GM19455 (cell line): ENCODE measurements at regions not wholly inside any gene's neighbourhood (a gene's known extent, or its start where the extent isn't known, plus 50 kb on each side); places are given as distances from the start of the nearest gene placed in this dataset.
"Not testable (repeated sequence)": the region's sequence is repeated elsewhere in the genome, so short reads cannot be mapped to it uniquely, and the experiment has no call there.

Experiments used
- ATAC-seq: cut with Tn5 transposase; IDR thresholded peaks from one replicate; pipeline ENCODE4 v1.9.1; 2021; ENCODE audit not compliant: unreplicated experiment

DNA sequence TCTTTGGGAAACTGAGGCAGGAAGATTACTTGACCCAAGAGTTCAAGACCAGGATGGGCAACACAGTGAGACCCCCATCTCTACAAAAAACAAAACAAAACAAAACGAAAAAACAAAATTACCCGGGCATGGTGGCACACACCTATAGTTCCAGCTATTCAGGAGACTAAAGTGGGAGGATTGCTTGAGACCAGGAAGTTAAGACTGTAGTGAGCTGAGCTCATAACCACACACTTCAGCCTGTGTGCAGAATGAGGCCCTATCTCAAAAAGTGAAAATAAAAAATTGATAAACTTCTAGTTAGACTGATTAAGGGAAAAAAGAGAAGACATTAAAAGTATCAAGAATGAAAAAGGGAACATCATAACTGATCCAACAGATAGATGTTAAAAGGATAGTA is 154.0 kb downstream of the RHOU start:
- ATAC-seq, result no peak

DNA sequence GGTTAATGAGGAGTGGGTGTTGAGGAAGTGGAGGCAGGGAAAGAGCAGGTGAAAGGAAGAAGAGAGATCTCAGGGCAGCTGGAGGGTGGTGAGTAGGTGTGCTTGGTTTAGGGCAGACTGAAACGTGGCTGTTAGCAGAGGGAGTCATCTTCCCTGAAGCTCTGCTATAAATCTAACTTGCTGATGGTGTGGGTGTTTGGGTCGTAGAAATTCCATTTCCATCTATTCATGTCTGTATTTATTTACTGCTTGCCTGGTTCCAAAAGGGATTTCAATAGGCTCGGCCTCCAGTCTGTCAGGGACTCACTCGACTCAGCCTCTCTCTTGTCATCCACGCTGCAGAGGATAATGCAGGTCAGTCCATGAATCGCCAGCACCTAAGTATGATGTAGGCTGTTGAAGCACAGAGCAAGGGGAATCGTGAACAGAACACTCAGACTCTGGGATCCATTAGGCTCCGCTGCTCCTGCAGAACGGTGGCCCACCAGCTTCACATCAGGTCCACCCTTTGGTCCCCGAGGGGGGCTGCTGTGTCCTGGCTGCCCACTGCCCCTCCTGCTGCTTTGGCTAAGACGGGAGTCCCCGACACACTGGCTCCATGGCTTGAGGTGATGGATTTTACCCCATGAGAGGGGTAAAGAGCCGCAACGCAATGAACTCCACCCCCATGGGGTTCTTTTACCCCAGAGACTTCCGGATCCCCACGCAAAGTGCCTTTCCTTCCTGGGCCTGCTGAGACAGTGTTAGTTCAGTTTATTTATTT is 156.2 kb downstream of the RHOU start:
- no peak for ATAC-seq

DNA sequence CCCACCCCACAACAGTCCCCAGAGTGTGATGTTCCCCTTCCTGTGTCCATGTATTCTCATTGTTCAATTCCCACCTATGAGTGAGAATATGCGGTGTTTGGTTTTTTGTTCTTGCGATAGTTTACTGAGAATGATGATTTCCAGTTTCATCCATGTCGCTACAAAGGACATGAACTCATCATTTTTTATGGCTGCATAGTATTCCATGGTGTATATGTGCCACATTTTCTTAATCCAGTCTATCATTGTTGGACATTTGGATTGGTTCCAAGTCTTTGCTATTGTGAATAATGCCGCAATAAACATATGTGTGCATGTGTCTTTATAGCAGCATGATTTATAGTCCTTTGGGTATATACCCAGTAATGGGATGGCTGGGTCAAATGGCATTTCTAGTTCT is 156.9 kb downstream of the RHOU start:
- not testable (repeated sequence) for ATAC-seq

DNA sequence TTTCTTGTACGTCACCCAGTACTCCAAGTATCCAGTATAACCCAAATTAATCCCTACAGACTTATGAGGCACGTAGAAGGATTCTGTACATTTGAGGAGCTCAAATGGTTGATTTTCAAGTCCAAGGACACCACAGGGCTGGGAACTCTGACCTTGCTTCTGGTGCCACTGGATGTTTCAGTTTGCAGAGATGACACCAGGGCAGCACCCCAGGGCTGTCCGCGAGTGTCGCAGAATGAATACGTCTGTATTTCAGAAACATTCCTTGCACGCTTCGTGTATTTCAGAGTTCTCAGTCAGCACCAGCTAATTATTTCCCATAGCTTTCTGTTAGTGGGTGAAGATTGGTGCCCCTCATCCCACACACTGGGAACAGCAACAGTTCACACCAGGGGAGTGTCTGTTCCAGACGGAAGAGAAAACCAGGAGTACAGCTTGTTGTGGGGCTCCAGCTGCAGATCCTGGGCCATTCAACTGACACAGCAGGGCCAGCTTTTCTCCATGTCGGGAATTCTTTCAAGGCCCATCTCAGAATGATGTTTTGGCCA is 159.2 kb downstream of the RHOU start:
- no peak for ATAC-seq

DNA sequence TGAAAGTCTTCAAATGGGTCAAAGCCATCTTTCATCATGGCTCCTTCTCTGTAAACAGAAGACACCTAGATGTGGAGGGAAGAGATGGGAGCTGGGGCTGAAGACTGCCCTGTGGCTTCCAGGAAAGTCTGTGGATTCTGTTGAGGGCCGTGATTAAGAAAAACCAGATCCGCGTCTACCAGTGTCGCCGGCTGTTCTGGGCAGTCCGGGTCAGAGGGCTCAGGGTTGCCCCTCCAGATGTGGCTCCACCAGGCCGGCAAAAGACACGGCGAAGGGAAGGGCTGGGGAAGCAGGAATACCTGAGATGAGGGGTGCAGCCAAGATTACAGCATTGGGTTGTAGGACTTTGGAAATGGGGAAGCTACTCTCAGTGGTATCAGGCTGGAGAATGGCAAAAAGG is 162.6 kb downstream of the RHOU start:
- ATAC-seq, result no peak

DNA sequence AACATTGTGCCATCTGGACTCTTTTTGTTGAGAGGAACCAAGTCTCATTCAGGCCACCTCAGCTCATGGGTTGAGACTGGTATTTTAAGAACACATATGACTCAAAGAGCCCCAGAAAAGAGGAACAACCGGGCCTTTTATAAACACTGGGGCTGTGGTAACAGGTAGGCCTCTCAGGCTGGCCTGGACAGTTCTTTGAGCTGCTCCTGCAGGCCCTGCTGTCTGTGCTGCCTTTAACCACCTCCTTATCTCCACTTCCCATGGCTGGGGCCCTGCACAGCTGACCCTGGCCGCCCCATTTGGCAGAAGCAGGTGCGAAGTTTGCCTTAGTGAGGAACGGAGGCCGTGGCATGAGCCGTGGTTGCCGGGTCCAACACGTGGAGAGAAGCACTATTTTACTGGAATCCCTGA is 163.3 kb downstream of the RHOU start:
- ATAC-seq, result peak; percentile 69

DNA sequence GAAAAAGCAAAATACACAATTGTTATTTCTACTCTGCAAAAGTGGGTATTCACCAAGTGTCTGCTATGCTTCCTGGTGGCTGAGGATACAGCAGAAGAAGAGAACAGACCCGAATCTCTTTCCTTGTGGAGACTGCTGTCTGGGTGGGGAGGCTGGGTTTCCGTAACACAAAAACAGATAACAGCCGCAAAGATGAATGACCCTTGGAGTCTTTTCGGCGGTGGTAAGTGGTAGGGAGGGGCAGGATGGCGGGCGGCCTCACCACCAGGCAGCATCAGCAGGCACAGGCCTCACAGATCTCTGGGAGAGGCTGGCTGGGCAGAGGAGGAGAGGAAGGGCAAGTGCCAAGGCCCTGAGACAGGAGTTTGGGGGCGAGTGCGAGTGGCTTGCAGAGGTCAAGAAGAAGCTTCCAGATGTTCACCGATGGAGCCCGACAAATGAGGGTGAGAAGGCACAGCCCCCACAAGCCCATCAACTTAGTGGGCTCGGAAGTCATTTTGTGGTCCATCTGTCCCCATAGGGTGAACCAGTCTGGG is 164.2 kb downstream of the RHOU start:
- ATAC-seq, result no peak

DNA sequence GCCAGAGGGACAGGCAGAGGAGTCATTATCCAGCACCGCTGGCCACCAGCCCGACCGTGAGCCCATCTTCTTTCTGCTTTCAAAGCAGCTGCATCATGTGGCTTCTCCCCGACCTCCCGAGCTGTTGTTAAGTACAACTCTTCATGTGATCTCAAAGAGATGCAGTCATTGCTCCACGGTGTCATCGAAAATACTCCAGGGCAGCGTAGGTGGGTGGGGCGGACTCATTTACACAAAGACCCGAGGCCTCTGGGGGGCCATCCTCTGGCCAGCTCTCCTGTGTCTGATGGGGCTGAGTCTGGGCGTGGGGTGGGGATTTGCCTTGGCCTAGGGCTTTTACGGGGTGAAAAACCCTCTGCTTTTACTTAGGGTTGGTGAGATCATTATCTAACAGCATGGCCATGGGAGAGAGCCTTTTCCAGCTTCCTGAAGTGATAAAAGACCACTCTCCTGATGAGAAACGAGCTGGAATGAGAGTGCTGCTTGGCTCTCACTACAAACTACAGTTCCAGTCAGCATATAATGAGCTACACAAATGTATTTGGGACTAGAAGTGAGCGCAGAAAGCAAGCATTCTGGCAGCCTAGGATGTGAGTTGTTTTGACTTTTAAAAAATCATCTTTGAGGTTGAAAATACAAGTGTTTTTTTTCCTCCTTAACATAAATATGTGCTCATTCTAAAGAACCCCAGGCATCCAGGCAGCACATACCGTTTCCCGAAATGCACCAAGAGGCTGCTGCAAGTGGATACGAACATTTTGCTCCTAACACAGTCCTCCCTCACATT is 165.0 kb downstream of the RHOU start:
- ATAC-seq, result no peak

DNA sequence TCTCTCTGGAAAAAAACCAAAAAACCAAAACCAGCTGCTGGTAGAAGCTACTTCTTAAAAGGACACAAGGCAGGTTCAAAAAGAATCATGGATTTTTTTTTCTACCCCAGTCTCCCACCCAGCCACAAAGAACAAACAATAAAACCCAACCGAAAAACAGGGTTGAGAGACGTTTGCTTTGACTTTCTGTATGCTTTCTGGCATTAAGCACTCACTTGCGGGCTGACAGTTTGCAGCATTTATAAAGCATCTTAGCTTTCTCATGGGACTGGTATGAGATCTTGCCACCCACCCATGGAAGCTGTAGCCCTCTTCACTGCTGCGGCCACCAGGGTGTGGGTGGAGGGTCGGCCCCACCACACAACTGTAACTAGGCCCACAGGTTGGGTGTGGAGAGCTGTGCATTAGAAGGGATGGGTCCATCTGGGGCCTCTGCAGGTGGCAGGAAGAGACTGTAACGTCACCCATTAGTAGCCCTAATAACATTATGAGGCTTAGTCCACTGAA is 165.7 kb downstream of the RHOU start:
- ATAC-seq, result no peak

DNA sequence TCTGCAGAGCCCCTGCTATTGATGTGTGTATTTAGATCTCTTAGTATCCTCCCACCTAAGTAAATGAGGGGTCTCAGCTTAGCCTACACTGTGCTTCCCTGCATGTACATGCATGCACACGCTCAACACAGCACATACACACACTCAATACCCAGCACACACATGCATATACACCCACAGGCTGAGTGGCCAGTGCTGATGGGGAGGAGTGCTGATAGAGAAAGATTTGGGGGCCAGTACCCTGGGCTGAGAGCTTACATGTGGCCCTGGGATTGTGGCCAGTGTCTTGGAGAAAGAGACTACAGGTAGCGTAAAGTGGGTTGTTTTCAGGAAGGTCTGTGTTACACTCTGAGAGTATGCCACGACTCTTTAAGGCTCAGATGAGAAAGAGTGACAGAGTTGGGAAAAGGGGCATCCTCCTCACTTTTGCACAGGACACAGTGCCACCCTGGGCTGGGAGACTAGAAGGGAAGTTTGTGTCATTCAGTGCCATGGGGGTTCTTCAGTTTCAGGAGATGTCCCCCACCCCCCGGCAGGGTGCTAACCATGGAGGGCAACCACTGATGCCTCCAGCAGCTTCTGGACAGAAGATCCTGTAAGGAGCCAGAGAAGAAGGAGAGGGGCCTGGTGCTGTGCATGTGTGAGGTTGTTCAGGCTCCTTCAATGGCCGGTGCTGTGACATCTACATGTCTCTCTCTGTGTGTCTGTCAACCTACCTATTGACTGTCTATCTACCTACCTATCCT is 166.8 kb downstream of the RHOU start:
- ATAC-seq, result no peak

DNA sequence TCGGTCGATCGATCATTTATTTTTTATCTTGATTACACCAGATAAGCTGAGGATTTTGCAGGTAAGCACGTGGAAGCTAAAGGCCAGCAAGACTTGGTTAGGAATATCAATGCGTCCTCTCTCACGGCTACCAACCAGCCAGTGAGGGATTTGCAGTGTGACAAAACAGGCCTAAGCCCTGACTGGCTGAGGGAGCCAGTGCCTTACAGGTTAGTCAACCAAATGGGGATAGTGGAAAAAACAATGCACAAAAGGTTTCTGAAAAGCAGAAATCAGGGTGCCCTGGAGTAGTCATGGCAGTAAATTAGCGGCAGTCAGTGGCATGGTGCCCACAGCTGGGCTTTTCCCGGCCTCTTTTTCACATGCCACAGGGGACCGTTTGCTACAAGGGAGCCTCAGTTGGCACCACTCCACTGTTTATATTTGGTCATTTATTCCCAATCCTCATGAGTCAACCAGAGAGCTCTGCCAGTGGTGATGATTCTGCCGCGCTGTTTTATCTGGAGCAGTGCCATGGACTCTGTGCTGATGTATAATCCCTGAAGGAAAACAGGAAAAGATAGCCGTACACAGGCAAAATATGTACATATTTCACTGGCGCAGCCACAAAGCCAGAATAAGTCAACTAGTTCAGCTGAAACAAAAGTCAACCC is 167.6 kb downstream of the RHOU start:
- no peak for ATAC-seq

DNA sequence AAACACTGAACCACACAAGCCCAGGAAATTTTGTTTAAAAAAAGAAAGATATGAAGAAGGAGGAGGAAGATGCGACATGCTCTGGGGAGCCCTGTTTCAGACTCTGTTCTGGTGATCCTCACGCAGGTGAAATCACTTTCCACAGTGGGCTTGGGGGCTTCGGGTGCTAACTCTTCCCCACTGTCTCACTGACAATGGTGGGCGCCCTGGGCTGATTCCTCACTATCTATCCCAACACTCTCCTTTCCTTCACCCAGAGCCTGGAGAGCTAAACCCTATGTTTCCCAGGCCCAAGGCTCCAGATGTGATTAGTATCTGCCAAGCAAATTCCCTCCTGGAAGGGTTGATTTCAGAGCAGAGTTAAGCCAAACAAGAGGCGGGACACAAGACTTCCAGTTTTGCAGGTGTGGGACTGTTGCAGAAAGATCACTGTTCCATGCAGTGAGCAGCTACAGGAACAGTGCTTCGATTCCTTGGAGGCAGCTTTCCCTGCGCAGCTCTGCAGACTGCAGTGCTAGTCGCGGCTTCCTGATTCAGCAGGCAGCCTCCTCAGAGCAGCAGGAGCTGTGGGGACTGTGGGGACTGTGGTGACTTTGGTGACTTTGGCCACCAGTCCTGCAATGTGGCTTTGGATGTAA is 168.3 kb downstream of the RHOU start:
- no peak for ATAC-seq

DNA sequence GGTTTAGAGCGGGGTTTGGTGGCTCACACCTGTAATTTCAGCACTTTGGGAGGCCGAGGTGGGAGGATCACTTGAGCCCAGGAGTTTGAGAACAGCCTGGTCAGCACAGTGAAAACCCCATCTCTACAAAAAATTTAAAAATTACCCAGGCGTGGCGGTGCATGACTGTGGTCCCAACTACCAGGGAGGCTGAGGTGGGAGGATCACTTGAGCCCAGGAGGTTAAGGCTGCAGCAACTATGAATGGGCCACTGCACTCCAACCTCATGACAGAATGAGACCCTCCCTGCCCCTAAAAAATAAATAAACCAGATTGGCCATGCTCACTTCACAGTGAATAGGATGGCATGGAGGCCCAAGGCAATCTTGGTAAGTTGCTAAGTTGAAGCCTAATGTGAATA is 168.9 kb downstream of the RHOU start:
- ATAC-seq, result no peak

DNA sequence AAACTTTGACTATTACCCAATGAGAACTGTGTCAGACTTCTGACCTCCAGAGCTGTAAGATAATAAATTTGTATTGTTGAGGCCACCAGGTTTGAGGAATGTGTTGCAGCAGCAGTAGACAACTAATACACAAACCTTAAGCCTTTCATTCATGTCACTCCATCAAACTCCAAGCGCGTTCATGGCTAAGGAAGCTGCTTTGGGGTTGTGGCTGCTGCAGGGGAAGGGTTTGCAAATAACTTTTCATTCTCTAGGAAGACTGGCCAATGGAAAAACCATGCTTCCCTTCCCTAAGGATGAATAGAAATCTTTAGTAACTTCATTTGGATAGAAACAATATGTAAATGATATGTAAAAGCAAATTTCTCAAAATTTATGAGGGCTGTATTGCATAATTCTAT is 170.4 kb downstream of the RHOU start:
- ATAC-seq, result no peak

DNA sequence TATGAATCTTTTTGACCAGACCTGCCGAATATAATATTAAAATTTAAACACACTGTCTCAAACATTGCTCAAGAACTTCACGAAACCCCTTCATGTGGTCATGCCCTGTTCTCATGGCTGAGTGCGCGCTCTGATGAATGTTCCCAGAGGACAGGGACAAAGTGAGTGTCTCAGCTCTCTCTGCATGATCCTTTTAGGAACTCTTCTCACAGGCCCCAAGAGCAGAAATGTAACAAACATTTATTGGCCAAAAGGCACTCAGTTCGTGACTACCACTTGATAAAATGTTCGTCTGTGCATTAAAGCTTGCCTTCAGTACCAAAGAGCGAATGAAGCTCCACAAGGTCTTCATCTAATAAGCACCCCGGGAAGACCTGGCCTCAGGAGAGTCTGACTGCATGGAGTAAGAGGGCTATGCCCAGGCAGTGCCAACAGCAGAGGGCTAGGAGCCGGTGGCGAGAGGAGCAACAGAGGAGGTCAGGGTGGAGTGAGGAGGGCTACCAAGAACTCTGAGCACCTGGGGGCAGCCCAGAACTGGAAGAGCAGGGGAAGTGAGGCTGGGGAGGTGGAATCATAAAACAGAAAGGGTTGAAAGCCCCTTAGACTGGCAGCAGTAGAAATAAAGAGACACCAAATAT is 171.1 kb downstream of the RHOU start:
- no peak for ATAC-seq

DNA sequence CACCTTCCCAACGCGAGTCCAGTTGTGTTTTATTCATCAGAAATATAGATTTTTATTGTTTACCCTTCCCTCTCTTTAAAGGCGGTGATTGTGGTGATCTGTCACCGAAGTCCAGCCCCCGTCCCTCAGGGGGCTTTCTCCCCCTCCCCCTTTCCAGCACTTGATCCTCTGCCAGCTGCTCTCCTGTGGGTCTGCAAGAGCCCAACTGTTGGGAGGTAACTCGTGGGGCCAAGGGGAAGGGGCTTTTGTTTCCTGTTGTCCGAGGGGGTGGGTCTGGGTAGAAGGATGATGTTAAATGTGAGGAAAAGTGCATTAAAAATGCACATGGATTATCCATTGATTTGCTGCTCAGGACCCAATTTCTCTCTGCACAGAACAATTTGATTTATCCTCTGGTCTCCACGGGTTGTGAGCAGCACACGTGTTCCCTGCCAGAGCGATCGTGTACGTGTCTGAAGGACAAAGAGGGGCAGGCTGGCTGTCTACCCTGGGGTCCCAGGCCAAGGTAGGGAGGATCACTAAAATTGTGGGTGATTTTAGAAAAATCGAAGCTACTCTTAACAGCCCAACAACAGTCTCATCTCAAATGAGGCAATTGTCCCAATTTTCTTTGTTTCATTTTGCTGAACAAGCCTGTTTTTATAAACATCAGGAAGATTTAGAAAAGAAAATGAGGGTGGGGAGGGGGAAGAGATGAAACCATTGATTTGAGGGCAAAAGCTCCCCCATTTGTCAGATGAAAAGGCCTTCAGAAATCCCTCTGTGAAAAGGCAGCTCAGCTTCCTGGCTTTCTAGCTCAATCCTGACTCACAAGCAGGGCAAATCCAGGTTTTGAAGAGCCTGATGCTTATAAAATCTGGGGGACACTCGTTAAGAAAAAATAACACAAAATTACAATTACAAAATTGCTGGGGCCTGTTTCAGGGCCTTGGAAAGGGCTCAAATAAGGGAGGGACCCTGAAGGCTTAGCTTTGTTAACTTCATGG is 176.2 kb downstream of the RHOU start:
- no peak for ATAC-seq

DNA sequence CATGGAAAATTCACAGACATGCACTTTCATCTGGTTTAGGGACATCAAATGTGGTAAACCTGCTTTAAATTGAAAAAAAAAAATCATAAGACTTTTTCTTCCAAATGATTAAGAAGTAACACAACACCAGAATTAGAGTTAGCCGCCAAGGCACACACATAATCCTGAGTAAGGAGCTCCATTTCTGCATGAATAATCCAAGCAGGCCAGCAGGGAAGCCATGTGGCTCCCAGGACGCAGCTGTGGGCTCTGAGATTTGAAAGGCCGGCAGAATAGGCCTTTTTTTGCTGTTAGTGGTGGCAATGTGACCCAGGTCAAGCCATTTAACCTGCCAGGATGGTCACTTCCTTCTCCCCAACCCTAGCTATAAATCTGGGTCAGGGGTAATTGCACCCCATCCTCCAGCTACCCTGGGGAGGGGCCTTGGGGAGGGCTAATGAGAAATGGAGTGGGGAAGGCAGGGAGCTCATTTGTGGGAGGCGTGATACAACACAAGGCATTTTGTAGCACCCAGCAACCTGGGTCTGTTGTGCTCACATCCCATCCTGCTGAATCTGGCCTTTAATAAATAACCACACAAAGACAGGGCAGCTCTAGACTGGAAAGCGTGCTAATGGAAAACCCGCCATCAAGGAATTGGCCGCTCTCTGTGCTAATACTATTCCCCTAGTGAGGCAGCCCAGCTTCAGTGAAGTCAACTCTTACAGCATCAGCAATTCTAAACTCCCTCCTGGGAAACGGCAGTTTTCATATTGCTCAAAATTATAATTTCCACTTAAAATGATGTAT is 178.5 kb downstream of the RHOU start:
- ATAC-seq, result no peak

DNA sequence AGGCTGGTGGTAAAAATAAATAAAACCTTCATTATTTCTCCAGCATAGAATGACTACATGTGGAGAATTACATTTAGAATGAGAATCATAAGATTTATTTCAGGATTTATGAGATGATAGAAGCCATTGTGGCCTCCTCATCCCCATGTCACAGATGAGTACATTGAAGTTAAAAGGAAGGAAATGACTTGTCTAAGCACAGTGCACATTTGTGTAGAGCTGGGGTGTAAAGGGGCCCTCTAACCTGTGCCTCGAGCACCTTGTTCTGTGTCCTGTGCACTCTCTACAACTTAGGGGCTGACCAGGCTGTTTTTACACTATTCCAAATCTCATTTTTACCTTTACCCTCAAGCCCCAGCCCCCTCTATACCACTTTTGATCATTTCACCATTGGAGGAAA is 179.4 kb downstream of the RHOU start:
- ATAC-seq, result no peak
